HepG2 (cell line): ENCODE measurements at regions not wholly inside any gene's neighbourhood (a gene's known extent, or its start where the extent isn't known, plus 50 kb on each side); places are given as distances from the start of the nearest gene placed in this dataset.

Experiments used
- BRCA1 ChIP-seq: sonication (generic); formaldehyde crosslinking; IDR thresholded peaks from 2 replicates; pipeline ENCODE4 v1.4.0; 2020; ENCODE audit warnings: missing genetic modification reagents
- MTF1 ChIP-seq: sonication (generic); formaldehyde crosslinking; IDR thresholded peaks from 2 replicates; pipeline ENCODE4 v1.5.0; 2020; ENCODE audit warnings: missing genetic modification reagents
- NR1H2 ChIP-seq: sonication (generic); formaldehyde crosslinking; IDR thresholded peaks from 2 replicates; pipeline ENCODE4 v1.8.1; 2022; ENCODE audit warnings: low read depth, missing genetic modification reagents, borderline replicate concordance
- SUZ12 ChIP-seq: fragments of 150-350 bp; IDR thresholded peaks from 2 replicates; pipeline ENCODE4 v1.6.1; 2014; ENCODE audit warnings: low read depth, low read length
- TF ChIP-seq, protein P1 (sequence below): sonication (generic); formaldehyde crosslinking; IDR thresholded peaks from 2 replicates; pipeline ENCODE4 v1.4.0; 2020; ENCODE audit warnings: mild to moderate bottlenecking, missing genetic modification reagents

DNA sequence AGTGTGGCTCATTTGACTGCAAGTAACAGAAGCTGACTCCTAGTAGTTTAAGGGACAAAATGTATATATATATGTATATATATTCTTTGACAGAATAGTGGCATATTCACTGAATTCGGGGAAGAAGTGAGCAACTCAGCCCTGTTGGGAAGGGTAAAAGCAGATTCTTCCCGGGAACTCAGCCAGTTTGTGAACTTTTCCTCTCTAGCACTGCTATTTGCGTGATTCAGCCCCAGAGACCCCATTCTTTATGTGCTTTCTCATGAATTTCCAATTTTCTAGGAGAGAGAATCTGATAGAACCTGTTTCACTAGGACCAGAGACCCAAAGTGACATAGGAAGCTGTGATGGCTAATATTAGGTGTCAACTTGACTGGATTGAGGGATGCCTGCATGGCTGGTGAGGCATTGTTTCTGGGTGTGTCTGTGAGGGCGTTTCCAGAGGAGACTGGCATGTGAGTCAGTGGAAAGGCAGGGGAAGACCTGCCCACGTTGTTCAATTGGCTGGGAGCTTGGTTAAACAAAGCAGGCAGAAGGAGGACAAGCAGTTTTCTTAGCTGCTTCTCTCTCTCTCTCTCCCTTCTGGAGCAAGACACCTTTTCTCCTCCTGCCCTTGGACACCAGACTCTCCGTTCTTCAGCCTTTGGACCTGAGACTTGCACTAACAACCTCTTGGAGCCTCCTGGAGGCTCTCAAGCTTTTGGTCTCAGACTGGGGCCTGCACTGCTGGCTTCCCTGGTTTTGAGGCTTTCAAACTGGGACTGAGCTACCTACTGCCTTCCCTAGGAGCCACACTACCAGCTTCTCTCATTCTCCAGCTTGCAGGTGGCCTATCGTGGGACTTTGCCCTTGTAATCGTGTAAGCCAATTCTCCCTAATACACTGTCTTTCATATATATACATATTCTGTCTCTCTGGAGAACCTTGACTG, 93.4 kb upstream of the KCNK1 start:
- no peak for TF ChIP-seq SUZ12
- TF ChIP-seq NR1H2 (CRISPR knock-in tag) = no peak
- no peak for TF ChIP-seq BRCA1 (CRISPR knock-in tag)
- no peak for TF ChIP-seq MTF1 (CRISPR knock-in tag)
- TF ChIP-seq, protein P1, sequence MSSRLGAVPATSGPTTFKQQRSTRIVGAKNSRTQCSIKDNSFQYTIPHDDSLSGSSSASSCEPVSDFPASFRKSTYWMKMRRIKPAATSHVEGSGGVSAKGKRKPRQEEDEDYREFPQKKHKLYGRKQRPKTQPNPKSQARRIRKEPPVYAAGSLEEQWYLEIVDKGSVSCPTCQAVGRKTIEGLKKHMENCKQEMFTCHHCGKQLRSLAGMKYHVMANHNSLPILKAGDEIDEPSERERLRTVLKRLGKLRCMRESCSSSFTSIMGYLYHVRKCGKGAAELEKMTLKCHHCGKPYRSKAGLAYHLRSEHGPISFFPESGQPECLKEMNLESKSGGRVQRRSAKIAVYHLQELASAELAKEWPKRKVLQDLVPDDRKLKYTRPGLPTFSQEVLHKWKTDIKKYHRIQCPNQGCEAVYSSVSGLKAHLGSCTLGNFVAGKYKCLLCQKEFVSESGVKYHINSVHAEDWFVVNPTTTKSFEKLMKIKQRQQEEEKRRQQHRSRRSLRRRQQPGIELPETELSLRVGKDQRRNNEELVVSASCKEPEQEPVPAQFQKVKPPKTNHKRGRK = no peak
